PC-3 (cell line): ENCODE measurements at regions not wholly inside any gene's neighbourhood (a gene's known extent, or its start where the extent isn't known, plus 50 kb on each side); places are given as distances from the start of the nearest gene placed in this dataset.
A peak's percentile ranks its signal among the peaks of the same experiment; 100 is the strongest.

Experiments
- EZH2 ChIP-seq: fragments of 300-600 bp; sonication (generic); IDR thresholded peaks from one replicate; pipeline ENCODE4 v1.6.1; 2017; ENCODE audit warnings: antibody characterized with exemption, mild to moderate bottlenecking, low read length; ENCODE audit not compliant: unreplicated experiment
- EZH2phosphoT487 ChIP-seq: fragments of 300-600 bp; sonication (generic); IDR thresholded peaks from 2 replicates; pipeline ENCODE4 v1.6.1; 2018; ENCODE audit warnings: mild to moderate bottlenecking, antibody characterized with exemption, low read length, borderline replicate concordance
- TF ChIP-seq, protein P1 (sequence below): fragments of 300-600 bp; sonication (generic); conservative IDR thresholded peaks from 2 replicates; pipeline ENCODE4 v1.5.1; 2017; ENCODE audit warnings: antibody characterized with exemption, low read depth, mild to moderate bottlenecking, low read length

DNA sequence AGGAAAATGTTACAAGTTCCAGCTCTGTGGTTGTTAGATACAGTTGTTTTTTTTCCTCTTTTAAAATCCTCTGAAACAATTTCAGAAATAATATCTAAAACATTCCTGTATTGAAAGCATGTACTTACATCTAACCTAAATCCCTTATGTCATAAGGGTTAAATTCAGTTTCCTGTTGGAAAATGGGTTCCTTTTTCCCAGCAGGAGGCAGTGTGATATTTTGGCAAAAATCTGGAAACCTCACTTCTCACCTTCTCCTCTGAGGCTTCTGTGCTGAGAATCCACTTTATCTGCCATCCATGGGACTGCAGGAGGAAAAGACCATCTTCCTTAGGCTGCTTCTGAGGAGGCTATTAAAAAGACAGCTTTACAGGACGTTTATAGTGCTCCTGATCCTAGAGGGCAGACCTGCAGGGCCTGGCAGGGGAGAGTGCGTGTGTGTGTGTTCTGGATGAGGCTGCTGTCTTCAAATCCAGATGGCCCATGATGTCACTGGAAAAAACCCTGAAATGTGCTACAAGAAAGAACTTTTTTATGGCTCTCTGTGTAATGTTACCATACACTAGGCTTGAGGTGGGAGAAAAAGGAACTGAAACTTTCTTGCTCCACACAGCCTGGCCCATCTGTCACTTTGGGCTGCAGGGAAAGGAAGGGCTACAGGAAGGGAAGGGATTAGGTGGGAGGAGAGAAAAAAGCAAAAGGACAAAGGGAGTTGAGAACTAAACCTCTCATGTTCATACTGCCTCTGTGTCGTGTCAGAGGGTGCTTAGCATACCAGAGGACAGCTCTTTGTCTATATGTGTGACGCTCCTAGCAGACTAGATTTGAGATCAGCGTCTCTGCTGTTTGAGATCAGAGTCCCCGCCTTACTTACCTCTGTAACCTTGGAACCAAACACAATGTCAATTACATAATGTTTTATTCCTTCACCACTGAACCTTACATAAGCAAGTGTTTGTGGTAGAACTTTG is 379.2 kb upstream of the SPAG17 start:
- TF ChIP-seq, protein P1, sequence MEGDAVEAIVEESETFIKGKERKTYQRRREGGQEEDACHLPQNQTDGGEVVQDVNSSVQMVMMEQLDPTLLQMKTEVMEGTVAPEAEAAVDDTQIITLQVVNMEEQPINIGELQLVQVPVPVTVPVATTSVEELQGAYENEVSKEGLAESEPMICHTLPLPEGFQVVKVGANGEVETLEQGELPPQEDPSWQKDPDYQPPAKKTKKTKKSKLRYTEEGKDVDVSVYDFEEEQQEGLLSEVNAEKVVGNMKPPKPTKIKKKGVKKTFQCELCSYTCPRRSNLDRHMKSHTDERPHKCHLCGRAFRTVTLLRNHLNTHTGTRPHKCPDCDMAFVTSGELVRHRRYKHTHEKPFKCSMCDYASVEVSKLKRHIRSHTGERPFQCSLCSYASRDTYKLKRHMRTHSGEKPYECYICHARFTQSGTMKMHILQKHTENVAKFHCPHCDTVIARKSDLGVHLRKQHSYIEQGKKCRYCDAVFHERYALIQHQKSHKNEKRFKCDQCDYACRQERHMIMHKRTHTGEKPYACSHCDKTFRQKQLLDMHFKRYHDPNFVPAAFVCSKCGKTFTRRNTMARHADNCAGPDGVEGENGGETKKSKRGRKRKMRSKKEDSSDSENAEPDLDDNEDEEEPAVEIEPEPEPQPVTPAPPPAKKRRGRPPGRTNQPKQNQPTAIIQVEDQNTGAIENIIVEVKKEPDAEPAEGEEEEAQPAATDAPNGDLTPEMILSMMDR, result peak; percentile 45
- TF ChIP-seq EZH2 (no peak), EZH2phosphoT487 (no peak)
